ENCODE measurements at regions not wholly inside any gene's neighbourhood (a gene's known extent, or its start where the extent isn't known, plus 50 kb on each side); places are given as distances from the start of the nearest gene placed in this dataset.
A peak's percentile ranks its signal among the peaks of the same experiment; 100 is the strongest.

DNA sequence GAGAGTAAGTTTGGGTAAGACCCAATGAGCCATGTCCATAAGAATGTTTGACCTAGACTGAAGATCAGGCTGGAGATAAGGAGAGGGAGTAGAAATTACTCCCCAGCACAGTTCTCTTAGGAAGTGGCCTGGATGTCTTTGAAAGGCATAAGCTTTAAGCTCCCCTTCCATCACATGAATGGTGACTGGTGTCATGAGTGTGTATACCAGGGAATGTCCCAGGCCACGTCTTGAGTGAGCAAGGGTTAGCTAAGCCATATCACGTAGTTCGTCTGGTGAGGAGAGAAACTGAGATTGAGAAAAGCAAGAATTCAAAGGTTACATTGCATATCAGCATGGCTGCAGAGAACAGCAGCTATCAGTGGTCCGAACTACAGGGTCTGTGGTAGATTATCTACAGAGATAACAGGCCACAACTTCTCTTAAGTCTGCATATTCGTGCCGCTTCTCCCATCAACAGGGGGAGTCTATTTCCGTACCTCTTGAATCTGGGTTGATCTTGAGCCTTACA is 60.1 kb upstream of the BMP2 start:
- Mint-ChIP-seq H3K36me3 (ENCODE audit: insufficient read depth) (no peaks in the 10 kb centered on the region), H3K4me1 (ENCODE audit: low read depth) (peaks cover 82% of the 10 kb centered on the region), H3K27ac (peak overlapping the region; percentile 92), H3K4me3 (ENCODE audit: low read depth) (no peak overlapping the region), H3K27me3 (no peaks in the 10 kb centered on the region), H3K9me3 (ENCODE audit: low read depth) (no peaks in the 10 kb centered on the region)
- DNase-seq (ENCODE audit: low spot score, unreplicated experiment) = no peak
- TF ChIP-seq, protein P1, sequence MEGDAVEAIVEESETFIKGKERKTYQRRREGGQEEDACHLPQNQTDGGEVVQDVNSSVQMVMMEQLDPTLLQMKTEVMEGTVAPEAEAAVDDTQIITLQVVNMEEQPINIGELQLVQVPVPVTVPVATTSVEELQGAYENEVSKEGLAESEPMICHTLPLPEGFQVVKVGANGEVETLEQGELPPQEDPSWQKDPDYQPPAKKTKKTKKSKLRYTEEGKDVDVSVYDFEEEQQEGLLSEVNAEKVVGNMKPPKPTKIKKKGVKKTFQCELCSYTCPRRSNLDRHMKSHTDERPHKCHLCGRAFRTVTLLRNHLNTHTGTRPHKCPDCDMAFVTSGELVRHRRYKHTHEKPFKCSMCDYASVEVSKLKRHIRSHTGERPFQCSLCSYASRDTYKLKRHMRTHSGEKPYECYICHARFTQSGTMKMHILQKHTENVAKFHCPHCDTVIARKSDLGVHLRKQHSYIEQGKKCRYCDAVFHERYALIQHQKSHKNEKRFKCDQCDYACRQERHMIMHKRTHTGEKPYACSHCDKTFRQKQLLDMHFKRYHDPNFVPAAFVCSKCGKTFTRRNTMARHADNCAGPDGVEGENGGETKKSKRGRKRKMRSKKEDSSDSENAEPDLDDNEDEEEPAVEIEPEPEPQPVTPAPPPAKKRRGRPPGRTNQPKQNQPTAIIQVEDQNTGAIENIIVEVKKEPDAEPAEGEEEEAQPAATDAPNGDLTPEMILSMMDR (IDR thresholded peaks at IDR 0.05; ENCODE audit: unreplicated experiment) = no peak

DNA sequence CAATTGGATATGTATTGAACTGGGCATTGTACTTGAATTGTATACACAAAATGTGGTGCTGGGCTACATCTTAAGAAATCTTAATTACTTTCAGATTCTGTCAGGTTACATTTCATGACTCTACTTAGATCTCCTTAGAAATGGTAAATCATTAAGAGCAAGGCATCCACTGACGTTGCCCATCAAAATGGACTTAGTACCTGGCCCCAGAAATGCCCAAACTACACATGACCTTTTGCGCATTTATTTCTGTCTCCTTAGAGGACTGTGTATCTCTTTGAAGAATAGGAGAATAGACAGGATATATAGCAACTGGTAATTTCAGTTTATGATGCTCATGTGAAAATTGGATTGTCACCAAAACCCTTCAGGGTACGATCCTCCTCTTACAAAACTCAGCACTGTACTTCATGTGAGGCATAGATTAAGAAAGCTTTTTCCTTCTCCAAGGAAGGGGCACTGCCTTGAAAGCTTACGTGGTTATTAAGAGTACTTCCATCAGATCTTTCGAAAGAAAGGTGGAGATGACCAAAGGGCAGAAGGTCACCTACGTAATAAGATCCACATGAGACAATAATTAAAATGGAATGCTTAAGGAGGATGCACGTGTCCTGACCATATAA is 61.4 kb upstream of the BMP2 start:
- Mint-ChIP-seq H3K4me3 (ENCODE audit: low read depth) (no peak overlapping the region), H3K36me3 (ENCODE audit: insufficient read depth) (no peaks in the 10 kb centered on the region), H3K4me1 (ENCODE audit: low read depth) (peaks cover 79% of the 10 kb centered on the region), H3K27ac (no peak overlapping the region), H3K27me3 (no peaks in the 10 kb centered on the region), H3K9me3 (ENCODE audit: low read depth) (no peaks in the 10 kb centered on the region)
- DNase-seq (ENCODE audit: low spot score, unreplicated experiment) = no peak
- TF ChIP-seq, protein P1 (IDR thresholded peaks at IDR 0.05; ENCODE audit: unreplicated experiment) = no peak

DNA sequence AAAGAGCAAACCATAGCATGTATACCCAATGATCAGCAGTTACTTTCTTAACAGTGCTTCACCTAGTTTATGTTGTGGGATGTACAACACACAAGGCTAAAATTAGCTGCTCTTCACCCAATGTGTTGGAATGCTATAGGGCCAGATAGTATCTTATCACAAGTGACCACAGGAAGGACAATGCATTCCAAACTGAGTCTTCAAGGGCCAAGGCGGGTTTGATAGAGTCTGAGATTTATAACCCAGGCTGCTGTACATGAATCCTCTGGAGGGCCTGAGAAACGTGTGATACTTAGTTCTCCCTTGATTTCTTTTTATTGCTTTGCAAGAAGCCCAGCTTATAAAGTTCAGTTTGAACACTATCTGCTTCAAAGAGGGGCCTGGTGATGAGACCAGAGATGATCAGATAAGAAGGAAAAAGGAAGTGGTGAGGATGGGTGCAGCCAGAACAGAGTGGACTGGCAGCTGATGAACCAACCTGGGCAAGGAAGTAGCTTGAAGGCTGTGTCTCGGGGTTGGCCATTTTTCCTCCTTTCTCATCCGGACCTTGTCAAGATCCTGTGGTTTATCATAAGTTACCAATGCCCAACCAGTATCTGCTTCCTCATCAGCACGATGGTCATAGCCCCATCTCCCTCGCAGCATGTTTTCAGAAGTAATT is 62.2 kb upstream of the BMP2 start:
- H3K27me3 Mint-ChIP-seq = no peaks in the 10 kb centered on the region
- H3K4me1 Mint-ChIP-seq (ENCODE audit: low read depth) = peaks cover 81% of the 10 kb centered on the region
- H3K4me3 Mint-ChIP-seq (ENCODE audit: low read depth) = no peak overlapping the region
- H3K9me3 Mint-ChIP-seq (ENCODE audit: low read depth) = no peaks in the 10 kb centered on the region
- DNase-seq (ENCODE audit: low spot score, unreplicated experiment) = no peak
- TF ChIP-seq, protein P1 (IDR thresholded peaks at IDR 0.05; ENCODE audit: unreplicated experiment) = no peak
- H3K36me3 Mint-ChIP-seq (ENCODE audit: insufficient read depth) = no peaks in the 10 kb centered on the region
- peak overlapping the region; percentile 95 for H3K27ac Mint-ChIP-seq

DNA sequence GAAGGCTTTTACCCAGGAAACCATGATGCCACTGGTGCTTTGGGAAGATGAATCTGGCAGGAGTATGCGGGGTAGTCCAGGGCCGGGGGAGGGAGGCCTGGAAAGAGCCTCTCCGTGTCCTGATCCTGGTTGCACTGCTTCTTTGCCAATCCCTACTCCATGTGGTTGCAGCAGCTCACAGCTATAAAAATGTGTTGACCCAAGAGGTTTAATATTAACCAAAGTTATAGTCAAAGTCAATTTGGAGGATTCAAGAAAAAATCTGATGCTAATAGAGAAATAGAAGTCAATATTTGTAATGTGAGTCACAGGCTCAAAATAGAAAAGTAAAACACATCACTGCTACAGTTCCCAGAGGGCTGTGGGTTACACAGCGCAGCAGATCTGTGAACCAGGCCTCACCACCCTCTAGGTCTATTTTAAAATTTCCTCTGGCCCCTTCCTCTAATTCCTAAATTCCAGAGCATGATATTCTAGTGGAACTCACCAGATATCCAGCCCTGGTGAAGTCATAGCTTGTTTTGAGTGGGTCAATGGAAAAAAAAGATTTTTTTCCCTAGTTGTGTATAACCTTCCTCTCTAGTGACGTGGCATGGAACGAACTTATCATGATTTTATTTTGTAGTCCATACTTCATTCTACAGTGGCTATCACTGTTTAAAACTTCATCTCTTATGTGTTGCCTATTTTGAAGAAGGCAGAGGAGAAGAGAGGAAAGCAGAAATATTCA is 63.2 kb upstream of the BMP2 start:
- TF ChIP-seq, protein P1 (IDR thresholded peaks at IDR 0.05; ENCODE audit: unreplicated experiment) = no peak
- Mint-ChIP-seq H3K4me3 (ENCODE audit: low read depth) (no peak overlapping the region), H3K27ac (peak overlapping the region; percentile 95), H3K4me1 (ENCODE audit: low read depth) (peaks cover 77% of the 10 kb centered on the region), H3K9me3 (ENCODE audit: low read depth) (no peaks in the 10 kb centered on the region), H3K27me3 (no peaks in the 10 kb centered on the region), H3K36me3 (ENCODE audit: insufficient read depth) (no peaks in the 10 kb centered on the region)
- DNase-seq (ENCODE audit: low spot score, unreplicated experiment) = no peak

DNA sequence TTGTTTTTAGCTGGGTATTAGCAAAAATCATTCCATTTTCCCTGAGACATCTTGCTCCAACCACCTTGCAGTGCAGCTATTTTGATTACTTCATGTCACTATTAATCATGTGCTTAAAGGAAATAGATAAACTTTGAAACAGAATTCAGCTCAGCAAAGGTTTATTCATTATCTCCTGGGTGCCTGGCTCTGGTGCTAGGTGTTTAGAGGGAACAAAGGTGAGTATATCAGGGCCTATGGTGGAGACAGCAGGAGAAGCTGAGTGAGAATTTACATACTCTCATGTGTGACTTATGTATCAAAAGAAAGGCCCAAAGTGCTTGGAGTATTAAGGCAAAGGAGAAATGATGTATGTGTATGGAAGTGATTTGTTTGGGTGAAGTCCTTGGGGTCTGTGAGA is 63.8 kb upstream of the BMP2 start:
- Mint-ChIP-seq H3K9me3 (ENCODE audit: low read depth) (no peaks in the 10 kb centered on the region), H3K27ac (peak overlapping the region; percentile 95), H3K27me3 (no peaks in the 10 kb centered on the region), H3K4me1 (ENCODE audit: low read depth) (peaks cover 74% of the 10 kb centered on the region), H3K4me3 (ENCODE audit: low read depth) (no peak overlapping the region), H3K36me3 (ENCODE audit: insufficient read depth) (no peaks in the 10 kb centered on the region)
- DNase-seq (ENCODE audit: low spot score, unreplicated experiment) = no peak
- TF ChIP-seq, protein P1 (IDR thresholded peaks at IDR 0.05; ENCODE audit: unreplicated experiment) = no peak
